H1 (cell line): ENCODE measurements at regions not wholly inside any gene's neighbourhood (a gene's known extent, or its start where the extent isn't known, plus 50 kb on each side); places are given as distances from the start of the nearest gene placed in this dataset.

Experiments
- BRCA1 ChIP-seq: IDR thresholded peaks from 2 replicates; pipeline ENCODE4 v1.6.1; 2012; ENCODE audit warnings: low read depth, low read length, improper control_type of control experiment
- CBX5 ChIP-seq: fragments of 300-800, 300-1000 bp; sonication (generic); IDR thresholded peaks from 2 replicates; pipeline ENCODE4 v1.7.1; 2016; ENCODE audit warnings: antibody characterized with exemption, low read length, low read depth
- KDM1A ChIP-seq: fragments of 200-600, 300-600 bp; sonication (generic); IDR thresholded peaks from 2 replicates; pipeline ENCODE4 v1.7.1; 2016; ENCODE audit warnings: mild to moderate bottlenecking, low read length, borderline replicate concordance
- POLR2AphosphoS5 ChIP-seq: IDR thresholded peaks from 2 replicates; pipeline ENCODE4 v1.6.1; 2011; ENCODE audit warnings: low read depth, low read length
- SP1 ChIP-seq: IDR thresholded peaks from 2 replicates; pipeline ENCODE4 v1.6.1; 2011; ENCODE audit warnings: low read depth, low read length
- SP2 ChIP-seq: IDR thresholded peaks from 2 replicates; pipeline ENCODE4 v1.6.1; 2012; ENCODE audit warnings: mild to moderate bottlenecking, low read length, inconsistent platforms
- TF ChIP-seq, protein P1 (sequence below): fragments of 300-600 bp; sonication (generic); IDR thresholded peaks from 2 replicates; pipeline ENCODE4 v1.7.1; 2012; ENCODE audit warnings: low read length, moderate library complexity, mild to moderate bottlenecking, inconsistent platforms; ENCODE audit not compliant: insufficient replicate concordance

DNA sequence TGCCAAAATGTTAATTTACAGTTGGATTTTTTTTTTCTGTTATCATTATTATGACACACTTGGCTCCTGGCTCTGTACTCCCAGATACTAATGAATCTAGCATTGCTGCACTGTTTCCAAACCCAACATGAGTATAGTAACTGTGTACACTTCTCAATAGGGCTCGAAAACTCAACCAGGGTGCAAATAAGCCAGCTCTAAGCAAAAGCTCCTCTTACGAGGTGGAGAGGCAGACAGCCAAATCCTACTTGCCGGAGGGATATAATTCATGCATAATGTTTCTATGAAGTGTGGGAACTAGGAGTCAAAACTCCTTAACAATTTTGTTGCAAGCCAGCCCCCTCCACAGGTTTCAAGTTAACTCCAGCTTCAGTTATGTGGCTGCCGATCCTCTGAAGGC lies 510.4 kb upstream of the ZP4 start (continued):
- TF ChIP-seq, protein P1, sequence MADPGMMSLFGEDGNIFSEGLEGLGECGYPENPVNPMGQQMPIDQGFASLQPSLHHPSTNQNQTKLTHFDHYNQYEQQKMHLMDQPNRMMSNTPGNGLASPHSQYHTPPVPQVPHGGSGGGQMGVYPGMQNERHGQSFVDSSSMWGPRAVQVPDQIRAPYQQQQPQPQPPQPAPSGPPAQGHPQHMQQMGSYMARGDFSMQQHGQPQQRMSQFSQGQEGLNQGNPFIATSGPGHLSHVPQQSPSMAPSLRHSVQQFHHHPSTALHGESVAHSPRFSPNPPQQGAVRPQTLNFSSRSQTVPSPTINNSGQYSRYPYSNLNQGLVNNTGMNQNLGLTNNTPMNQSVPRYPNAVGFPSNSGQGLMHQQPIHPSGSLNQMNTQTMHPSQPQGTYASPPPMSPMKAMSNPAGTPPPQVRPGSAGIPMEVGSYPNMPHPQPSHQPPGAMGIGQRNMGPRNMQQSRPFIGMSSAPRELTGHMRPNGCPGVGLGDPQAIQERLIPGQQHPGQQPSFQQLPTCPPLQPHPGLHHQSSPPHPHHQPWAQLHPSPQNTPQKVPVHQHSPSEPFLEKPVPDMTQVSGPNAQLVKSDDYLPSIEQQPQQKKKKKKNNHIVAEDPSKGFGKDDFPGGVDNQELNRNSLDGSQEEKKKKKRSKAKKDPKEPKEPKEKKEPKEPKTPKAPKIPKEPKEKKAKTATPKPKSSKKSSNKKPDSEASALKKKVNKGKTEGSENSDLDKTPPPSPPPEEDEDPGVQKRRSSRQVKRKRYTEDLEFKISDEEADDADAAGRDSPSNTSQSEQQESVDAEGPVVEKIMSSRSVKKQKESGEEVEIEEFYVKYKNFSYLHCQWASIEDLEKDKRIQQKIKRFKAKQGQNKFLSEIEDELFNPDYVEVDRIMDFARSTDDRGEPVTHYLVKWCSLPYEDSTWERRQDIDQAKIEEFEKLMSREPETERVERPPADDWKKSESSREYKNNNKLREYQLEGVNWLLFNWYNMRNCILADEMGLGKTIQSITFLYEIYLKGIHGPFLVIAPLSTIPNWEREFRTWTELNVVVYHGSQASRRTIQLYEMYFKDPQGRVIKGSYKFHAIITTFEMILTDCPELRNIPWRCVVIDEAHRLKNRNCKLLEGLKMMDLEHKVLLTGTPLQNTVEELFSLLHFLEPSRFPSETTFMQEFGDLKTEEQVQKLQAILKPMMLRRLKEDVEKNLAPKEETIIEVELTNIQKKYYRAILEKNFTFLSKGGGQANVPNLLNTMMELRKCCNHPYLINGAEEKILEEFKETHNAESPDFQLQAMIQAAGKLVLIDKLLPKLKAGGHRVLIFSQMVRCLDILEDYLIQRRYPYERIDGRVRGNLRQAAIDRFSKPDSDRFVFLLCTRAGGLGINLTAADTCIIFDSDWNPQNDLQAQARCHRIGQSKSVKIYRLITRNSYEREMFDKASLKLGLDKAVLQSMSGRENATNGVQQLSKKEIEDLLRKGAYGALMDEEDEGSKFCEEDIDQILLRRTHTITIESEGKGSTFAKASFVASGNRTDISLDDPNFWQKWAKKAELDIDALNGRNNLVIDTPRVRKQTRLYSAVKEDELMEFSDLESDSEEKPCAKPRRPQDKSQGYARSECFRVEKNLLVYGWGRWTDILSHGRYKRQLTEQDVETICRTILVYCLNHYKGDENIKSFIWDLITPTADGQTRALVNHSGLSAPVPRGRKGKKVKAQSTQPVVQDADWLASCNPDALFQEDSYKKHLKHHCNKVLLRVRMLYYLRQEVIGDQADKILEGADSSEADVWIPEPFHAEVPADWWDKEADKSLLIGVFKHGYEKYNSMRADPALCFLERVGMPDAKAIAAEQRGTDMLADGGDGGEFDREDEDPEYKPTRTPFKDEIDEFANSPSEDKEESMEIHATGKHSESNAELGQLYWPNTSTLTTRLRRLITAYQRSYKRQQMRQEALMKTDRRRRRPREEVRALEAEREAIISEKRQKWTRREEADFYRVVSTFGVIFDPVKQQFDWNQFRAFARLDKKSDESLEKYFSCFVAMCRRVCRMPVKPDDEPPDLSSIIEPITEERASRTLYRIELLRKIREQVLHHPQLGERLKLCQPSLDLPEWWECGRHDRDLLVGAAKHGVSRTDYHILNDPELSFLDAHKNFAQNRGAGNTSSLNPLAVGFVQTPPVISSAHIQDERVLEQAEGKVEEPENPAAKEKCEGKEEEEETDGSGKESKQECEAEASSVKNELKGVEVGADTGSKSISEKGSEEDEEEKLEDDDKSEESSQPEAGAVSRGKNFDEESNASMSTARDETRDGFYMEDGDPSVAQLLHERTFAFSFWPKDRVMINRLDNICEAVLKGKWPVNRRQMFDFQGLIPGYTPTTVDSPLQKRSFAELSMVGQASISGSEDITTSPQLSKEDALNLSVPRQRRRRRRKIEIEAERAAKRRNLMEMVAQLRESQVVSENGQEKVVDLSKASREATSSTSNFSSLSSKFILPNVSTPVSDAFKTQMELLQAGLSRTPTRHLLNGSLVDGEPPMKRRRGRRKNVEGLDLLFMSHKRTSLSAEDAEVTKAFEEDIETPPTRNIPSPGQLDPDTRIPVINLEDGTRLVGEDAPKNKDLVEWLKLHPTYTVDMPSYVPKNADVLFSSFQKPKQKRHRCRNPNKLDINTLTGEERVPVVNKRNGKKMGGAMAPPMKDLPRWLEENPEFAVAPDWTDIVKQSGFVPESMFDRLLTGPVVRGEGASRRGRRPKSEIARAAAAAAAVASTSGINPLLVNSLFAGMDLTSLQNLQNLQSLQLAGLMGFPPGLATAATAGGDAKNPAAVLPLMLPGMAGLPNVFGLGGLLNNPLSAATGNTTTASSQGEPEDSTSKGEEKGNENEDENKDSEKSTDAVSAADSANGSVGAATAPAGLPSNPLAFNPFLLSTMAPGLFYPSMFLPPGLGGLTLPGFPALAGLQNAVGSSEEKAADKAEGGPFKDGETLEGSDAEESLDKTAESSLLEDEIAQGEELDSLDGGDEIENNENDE = no peak
- TF ChIP-seq SP2 = no peak
- no peak for TF ChIP-seq BRCA1
- TF ChIP-seq SP1 = no peak
- TF ChIP-seq CBX5 = no peak
- no peak for TF ChIP-seq KDM1A
- no peak for TF ChIP-seq POLR2AphosphoS5
